H9 (cell line): ENCODE measurements at regions not wholly inside any gene's neighbourhood (a gene's known extent, or its start where the extent isn't known, plus 50 kb on each side); places are given as distances from the start of the nearest gene placed in this dataset.

Source experiments
- DNase-seq: peaks from one replicate; pipeline ENCODE4 v3.0.0-alpha.2; 2017
- H2AFZ ChIP-seq: one replicate; pipeline ENCODE4 v1.6.1; 2013; ENCODE audit warnings: mild to moderate bottlenecking, low read length, control low read depth, moderate library complexity
- H2AK5ac ChIP-seq: 2 replicates; pipeline ENCODE4 v1.6.1; 2013; ENCODE audit warnings: low read length, control low read depth, mixed read lengths; ENCODE audit not compliant: insufficient read length
- H2BK120ac ChIP-seq: one replicate; pipeline ENCODE4 v1.6.1; 2013; ENCODE audit warnings: low read depth, mild to moderate bottlenecking, low read length, control low read depth, inconsistent platforms; ENCODE audit not compliant: poor library complexity, severe bottlenecking
- H2BK12ac ChIP-seq: 2 replicates; pipeline ENCODE4 v1.6.1; 2013; ENCODE audit warnings: low read length, control low read depth, mixed read lengths, low read depth; ENCODE audit not compliant: insufficient read length
- H2BK15ac ChIP-seq: 2 replicates; pipeline ENCODE4 v1.6.1; 2013; ENCODE audit warnings: low read depth, low read length, control low read depth
- H2BK20ac ChIP-seq: one replicate; pipeline ENCODE4 v1.6.1; 2013; ENCODE audit warnings: low read depth, mild to moderate bottlenecking, low read length, control low read depth, inconsistent platforms; ENCODE audit not compliant: poor library complexity, severe bottlenecking
- H2BK5ac ChIP-seq: 2 replicates; pipeline ENCODE4 v1.6.1; 2013; ENCODE audit warnings: low read length, control low read depth, mixed read lengths; ENCODE audit not compliant: insufficient read length
- H3K14ac ChIP-seq: 2 replicates; pipeline ENCODE4 v1.6.1; 2013; ENCODE audit warnings: low read length, control low read depth; ENCODE audit not compliant: insufficient read depth
- H3K18ac ChIP-seq: 2 replicates; pipeline ENCODE4 v1.6.1; 2013; ENCODE audit warnings: low read depth, mild to moderate bottlenecking, mixed read lengths, low read length, control low read depth; ENCODE audit not compliant: insufficient read length
- H3K23ac ChIP-seq: 2 replicates; pipeline ENCODE4 v1.6.1; 2013; ENCODE audit warnings: low read length, control low read depth, mixed read lengths, low read depth; ENCODE audit not compliant: insufficient read length
- H3K23me2 ChIP-seq: 2 replicates; pipeline ENCODE4 v1.6.1; 2013; ENCODE audit warnings: low read depth, mild to moderate bottlenecking, mixed read lengths, low read length, control low read depth; ENCODE audit not compliant: insufficient read length, poor library complexity, severe bottlenecking
- H3K27ac ChIP-seq: 2 replicates; pipeline ENCODE4 v1.5.1; 2013; ENCODE audit warnings: low read length, control low read depth, mixed read lengths, low read depth; ENCODE audit not compliant: insufficient read length
- H3K27me3 ChIP-seq: 2 replicates; pipeline ENCODE4 v1.6.1; 2013; ENCODE audit warnings: low read length, control low read depth, inconsistent platforms; ENCODE audit not compliant: insufficient read depth
- H3K4ac ChIP-seq: 2 replicates; pipeline ENCODE4 v1.6.1; 2013; ENCODE audit warnings: low read depth, mild to moderate bottlenecking, control low read depth, inconsistent platforms, low read length, moderate library complexity
- H3K4me1 ChIP-seq: 2 replicates; pipeline ENCODE4 v1.6.1; 2013; ENCODE audit warnings: low read length, control low read depth, inconsistent platforms; ENCODE audit not compliant: insufficient read depth
- H3K4me2 ChIP-seq: 2 replicates; pipeline ENCODE4 v1.6.1; 2013; ENCODE audit warnings: low read length, control low read depth, mixed read lengths; ENCODE audit not compliant: insufficient read length, insufficient read depth
- H3K56ac ChIP-seq: 2 replicates; pipeline ENCODE4 v1.6.1; 2013; ENCODE audit warnings: low read depth, mild to moderate bottlenecking, mixed read lengths, low read length, control low read depth; ENCODE audit not compliant: insufficient read length
- H3K79me1 ChIP-seq: 2 replicates; pipeline ENCODE4 v1.6.1; 2013; ENCODE audit warnings: low read depth, mild to moderate bottlenecking, moderate library complexity, low read length, control low read depth, inconsistent platforms; ENCODE audit not compliant: insufficient read depth, poor library complexity, severe bottlenecking
- H3K79me2 ChIP-seq: 2 replicates; pipeline ENCODE4 v1.6.1; 2013; ENCODE audit warnings: low read length, control low read depth, inconsistent platforms; ENCODE audit not compliant: insufficient read depth
- H3K9ac ChIP-seq: 2 replicates; pipeline ENCODE4 v1.6.1; 2013; ENCODE audit warnings: low read length, control low read depth, mixed read lengths; ENCODE audit not compliant: insufficient read length; ENCODE audit errors: extremely low read depth
- H3K9me3 ChIP-seq: one replicate; pipeline ENCODE4 v1.6.1; 2013; ENCODE audit warnings: low read depth, low read length, inconsistent platforms; ENCODE audit not compliant: control insufficient read depth
- H3T11ph ChIP-seq: one replicate; pipeline ENCODE4 v1.6.1; 2013; ENCODE audit warnings: mild to moderate bottlenecking, low read length, control low read depth, inconsistent platforms
- H4K20me1 ChIP-seq: one replicate; pipeline ENCODE4 v1.6.1; 2013; ENCODE audit not compliant: control insufficient read depth, insufficient read length, insufficient read depth
- H4K5ac ChIP-seq: 2 replicates; pipeline ENCODE4 v1.6.1; 2013; ENCODE audit warnings: low read depth, mild to moderate bottlenecking, mixed read lengths, low read length, control low read depth; ENCODE audit not compliant: insufficient read length
- H4K8ac ChIP-seq: replicated peaks from 2 replicates; pipeline ENCODE4 v1.6.1; 2013; ENCODE audit warnings: low read length, control low read depth, mixed read lengths, low read depth; ENCODE audit not compliant: insufficient read length
- H4K91ac ChIP-seq: 2 replicates; pipeline ENCODE4 v1.6.1; 2013; ENCODE audit warnings: low read depth, mild to moderate bottlenecking, moderate library complexity, mixed read lengths, low read length, control low read depth; ENCODE audit not compliant: insufficient read length
- H3K27ac Mint-ChIP-seq, 3 experiments: 2 replicates in 2 of 3; 3 replicates in 1 of 3; pipeline ENCODE4 v1.8.0; 2020 to 2021; ENCODE audit warnings: mixed read lengths in 3 of 3, mild to moderate bottlenecking in 1 of 3, moderate library complexity in 1 of 3
- H3K27me3 Mint-ChIP-seq: 2 replicates; pipeline ENCODE4 v1.8.0; 2021; ENCODE audit warnings: low read depth, mild to moderate bottlenecking, moderate library complexity, mixed read lengths
- H3K36me3 Mint-ChIP-seq, 3 experiments: 2 replicates in 2 of 3; 3 replicates in 1 of 3; pipeline ENCODE4 v1.8.0; 2020 to 2021; ENCODE audit warnings: low read depth in 3 of 3, mixed read lengths in 3 of 3; ENCODE audit not compliant: insufficient read depth in 1 of 3
- H3K4me1 Mint-ChIP-seq, 2 experiments: 2 replicates each; pipeline ENCODE4 v1.8.0; 2020; ENCODE audit warnings: mixed read lengths in 2 of 2
- H3K4me3 Mint-ChIP-seq, 2 experiments: 2 replicates in 1 of 2; 3 replicates in 1 of 2; pipeline ENCODE4 v1.8.0; 2020 to 2021; ENCODE audit warnings: mild to moderate bottlenecking in 2 of 2, mixed read lengths in 2 of 2, moderate library complexity in 1 of 2
- H3K9me3 Mint-ChIP-seq, 2 experiments: 2 replicates in 1 of 2; 3 replicates in 1 of 2; pipeline ENCODE4 v1.8.0; 2020; ENCODE audit warnings: mild to moderate bottlenecking in 2 of 2, mixed read lengths in 2 of 2, moderate library complexity in 1 of 2
- WGBS: extraction: QIAGEN DNeasy Blood & Tissue Kit; methylation state at CpG from one replicate; pipeline ENCODE4 v1.1.7; 2013; ENCODE audit warnings: missing lambda C conversion rate, low lambda C conversion rate, mixed read lengths; ENCODE audit not compliant: insufficient read length; ENCODE audit errors: extremely low coverage; 5-methylcytosine and 5-hydroxymethylcytosine counted together
- TF ChIP-seq, protein P1 (sequence below): fragments of 200-600 bp; sonication (generic); conservative IDR thresholded peaks from 3 replicates; pipeline ENCODE4 v1.8.0; 2021; ENCODE audit warnings: antibody characterized with exemption, mild to moderate bottlenecking

DNA sequence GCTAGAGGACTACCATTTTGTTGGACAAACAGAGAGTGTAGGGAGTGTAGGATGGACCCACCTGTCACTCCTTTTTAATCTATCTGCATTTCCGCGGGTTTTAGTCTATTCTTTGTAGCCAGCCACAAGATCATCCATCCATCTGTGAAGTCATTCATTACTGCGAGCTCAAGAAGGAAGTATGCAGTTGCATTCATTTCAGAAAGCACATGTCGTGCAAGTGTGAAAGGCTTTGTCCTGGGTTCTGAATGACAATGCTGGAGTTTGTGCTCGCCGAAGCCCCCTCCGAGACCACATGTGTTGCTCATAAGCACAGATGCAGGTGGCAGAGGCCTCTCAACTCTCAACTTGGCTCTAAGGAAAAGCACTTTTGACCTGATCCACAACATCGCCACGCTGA lies 70.3 kb upstream of the BASP1 start:
- H3K56ac ChIP-seq = no peak overlapping the region
- H2BK12ac ChIP-seq = no peak overlapping the region
- H3K4me2 ChIP-seq = no peak overlapping the region

More for the DNA sequence above, 70.3 kb upstream of the BASP1 start:
- no peak overlapping the region for H4K5ac ChIP-seq
- H3K4me1 ChIP-seq = peaks cover 13% of the 10 kb centered on the region; the same call in 1 of the 2 replicates
- no peak overlapping the region for H3T11ph ChIP-seq
- no peak overlapping the region for H3K9ac ChIP-seq
- H4K91ac ChIP-seq = no peak overlapping the region
- no peak overlapping the region for H3K23ac ChIP-seq
- peaks cover 0 to 9% (median 0%) of the 10 kb centered on the region in 3 experiments; a peak in 3 of 7 replicates for H3K36me3 Mint-ChIP-seq
- H3K79me2 ChIP-seq = no peaks in the 10 kb centered on the region; the same call in 1 of the 2 replicates
- H3K27ac Mint-ChIP-seq = peak overlapping the region in 2 of 3 experiments; percentile 69 to 74; a peak in 5 of 7 replicates
- TF ChIP-seq, protein P1, sequence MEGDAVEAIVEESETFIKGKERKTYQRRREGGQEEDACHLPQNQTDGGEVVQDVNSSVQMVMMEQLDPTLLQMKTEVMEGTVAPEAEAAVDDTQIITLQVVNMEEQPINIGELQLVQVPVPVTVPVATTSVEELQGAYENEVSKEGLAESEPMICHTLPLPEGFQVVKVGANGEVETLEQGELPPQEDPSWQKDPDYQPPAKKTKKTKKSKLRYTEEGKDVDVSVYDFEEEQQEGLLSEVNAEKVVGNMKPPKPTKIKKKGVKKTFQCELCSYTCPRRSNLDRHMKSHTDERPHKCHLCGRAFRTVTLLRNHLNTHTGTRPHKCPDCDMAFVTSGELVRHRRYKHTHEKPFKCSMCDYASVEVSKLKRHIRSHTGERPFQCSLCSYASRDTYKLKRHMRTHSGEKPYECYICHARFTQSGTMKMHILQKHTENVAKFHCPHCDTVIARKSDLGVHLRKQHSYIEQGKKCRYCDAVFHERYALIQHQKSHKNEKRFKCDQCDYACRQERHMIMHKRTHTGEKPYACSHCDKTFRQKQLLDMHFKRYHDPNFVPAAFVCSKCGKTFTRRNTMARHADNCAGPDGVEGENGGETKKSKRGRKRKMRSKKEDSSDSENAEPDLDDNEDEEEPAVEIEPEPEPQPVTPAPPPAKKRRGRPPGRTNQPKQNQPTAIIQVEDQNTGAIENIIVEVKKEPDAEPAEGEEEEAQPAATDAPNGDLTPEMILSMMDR = no peak
- no peak overlapping the region for H2BK5ac ChIP-seq
- H2BK15ac ChIP-seq = no peak overlapping the region
- H2AFZ ChIP-seq = no peak overlapping the region
- DNase-seq = peak; percentile 32
- H3K27me3 Mint-ChIP-seq = peaks cover 1% of the 10 kb centered on the region
- no peak overlapping the region for H3K18ac ChIP-seq
- no peaks in the 10 kb centered on the region for H4K20me1 ChIP-seq
- no peak overlapping the region for H2AK5ac ChIP-seq
- no peaks in the 10 kb centered on the region; a peak in 1 of 5 replicates for H3K9me3 Mint-ChIP-seq
- no peak overlapping the region for H4K8ac ChIP-seq
- H3K27me3 ChIP-seq = peaks cover 2% of the 10 kb centered on the region; the same call in 1 of the 2 replicates
- no peak overlapping the region for H3K27ac ChIP-seq
- no peaks in the 10 kb centered on the region for H3K79me1 ChIP-seq
- H3K4me1 Mint-ChIP-seq = peaks cover 52 to 61% of the 10 kb centered on the region in 2 experiments
- H3K4ac ChIP-seq = no peak overlapping the region
- H2BK120ac ChIP-seq = no peak overlapping the region
- no peak overlapping the region for H2BK20ac ChIP-seq
- WGBS = no CpG with 5 or more reads among the region's 9 CpGs
- H3K23me2 ChIP-seq = no peaks in the 10 kb centered on the region
- no peaks in the 10 kb centered on the region for H3K9me3 ChIP-seq
- H3K4me3 Mint-ChIP-seq = no peak overlapping the region; a peak in 1 of 5 replicates
- H3K14ac ChIP-seq = no peak overlapping the region
